ENCODE measurements at regions not wholly inside any gene's neighbourhood (a gene's known extent, or its start where the extent isn't known, plus 50 kb on each side); places are given as distances from the start of the nearest gene placed in this dataset.

GRCh38 chr18:22827216-22827615, 105.9 kb upstream of the RBBP8 start:
- Histone ChIP-seq H3K9ac (ENCODE audit: control insufficient read depth, insufficient read depth, low read length) (no peak overlapping the region), H3K9me3 (replicated peaks; ENCODE audit: control insufficient read depth, insufficient read depth, low read length) (no peaks in the 10 kb centered on the region), H3K4me3 (no peak overlapping the region), H3K4me2 (ENCODE audit: control insufficient read depth, insufficient read depth) (no peak overlapping the region), H2AFZ (ENCODE audit: control insufficient read depth, low read depth, low read length) (no peak overlapping the region), H3K79me2 (ENCODE audit: control insufficient read depth, insufficient read depth, low read length) (no peaks in the 10 kb centered on the region), H4K20me1 (ENCODE audit: control insufficient read depth, insufficient read depth) (no peaks in the 10 kb centered on the region), H3K4me1 (ENCODE audit: control insufficient read depth, insufficient read depth, low read length) (0 out of 2 replicates have a peak, but pooled peaks cover 3% of the 10 kb centered on the region), H3K27ac (ENCODE audit: control insufficient read depth, insufficient read depth) (no peak overlapping the region), H3K36me3 (ENCODE audit: control insufficient read depth in 2 of 2, insufficient read depth in 2 of 2, low read length in 1 of 2) (no peaks in the 10 kb centered on the region), H3K27me3 (replicated peaks in 1 of 2; ENCODE audit: control insufficient read depth in 2 of 2, insufficient read depth in 2 of 2, low read length in 1 of 2) (no peaks in the 10 kb centered on the region)
- ChIA-PET CTCF (interaction anchor here (1.5 kb wide), 1 partner anchor 97 kb away, joined by 3 read pairs; no protein-coding TSS in a partner anchor), POLR2A (no interaction called here), RAD21 (ENCODE audit: unreplicated experiment) (no interaction called here), SMC1A (ENCODE audit: uncharacterized antibody, unreplicated experiment) (interaction anchor here (0.8 to 5.8 kb wide), 2 partner anchors 10 to 12 kb away, joined by 3 to 25 read pairs; no protein-coding TSS in a partner anchor)
- no TSS peak for BruUV-seq (replicated peaks)
- in situ Hi-C loops (cut with MboI) (no loop called here), intact Hi-C loops (cut with micrococcal nuclease; ENCODE audit: unreplicated experiment) (no loop called here)
- ATAC-seq: no peak
- FAIRE-seq: no peak
- no peak for DNase-seq (ENCODE audit: low read depth, low spot score)
- WGBS (ENCODE audit: insufficient coverage, insufficient replicate concordance, low lambda C conversion rate, missing lambda C conversion rate): 84% methylated on average over 3 of the region's 3 CpGs
- no peak for TF ChIP-seq NFIC (IDR thresholded peaks at IDR 0.05; ENCODE audit: low read depth, low read length)
- TF ChIP-seq PRDM15 (CRISPR knock-in tag; IDR thresholded peaks at IDR 0.05): no peak
- no peak for TF ChIP-seq SMAD1 (IDR thresholded peaks at IDR 0.05; ENCODE audit: low read depth, partially characterized antibody)
- no peak for TF ChIP-seq TARDBP (IDR thresholded peaks at IDR 0.05; ENCODE audit: borderline replicate concordance)

All from GM12878 (cell line).